K562 (cell line): ENCODE measurements at regions not wholly inside any gene's neighbourhood (a gene's known extent, or its start where the extent isn't known, plus 50 kb on each side); places are given as distances from the start of the nearest gene placed in this dataset.

ENCODE experiments used
- ATAC-seq: fragments of 200-7000 bp; cut with Tn5 transposase; 3 replicates; pipeline ENCODE4 v1.9.1; 2020; ENCODE audit warnings: moderate library complexity
- BruUV-seq: library from RNA; stranded (reverse); fragments of 400-500 nt; replicated peaks from 2 replicates; lab custom pipeline; 2021; lab: Mats Ljungman, UMichigan
- CTCF ChIA-PET: fragments of 300-600 bp; formaldehyde crosslinking; extraction: SDS; loops from one replicate; lab custom pipeline; 2021; ENCODE audit warnings: low intra/inter-chr PET ratio; lab: Yijun Ruan, JAX
- POLR2A ChIA-PET: fragments of 300-600, 350-650 bp; sonication (Branson Sonifier 250); formaldehyde crosslinking; extraction: SDS; loops from one replicate; lab custom pipeline; 2021; ENCODE audit warnings: antibody characterized with exemption, inconsistent platforms; lab: Yijun Ruan, JAX
- DNase-seq, 4 experiments: peaks; one replicate each; pipeline versions ENCODE4 v3.0.0 to v3.0.0-alpha.2; 2011 to 2018; ENCODE audit warnings: low spot score in 3 of 4, mixed read lengths in 3 of 4; ENCODE audit errors: extremely low read depth in 1 of 4
- FAIRE-seq: peaks from 2 replicates; lab custom pipeline; 2011; peaks lifted over from hg19 to GRCh38; lab: Jason Lieb, UNC
- H2AFZ ChIP-seq: 2 replicates; pipeline ENCODE4 v1.6.0; 2011; ENCODE audit warnings: low read depth, low read length, control low read depth, inconsistent platforms
- H3K27ac ChIP-seq: fragments of 200-600 bp; 3 replicates; pipeline ENCODE4 v1.8.0; 2011; ENCODE audit warnings: low read depth, mild to moderate bottlenecking, control low read depth, inconsistent platforms, low read length, moderate library complexity, mixed read lengths; ENCODE audit errors: extremely low read depth
- H3K27me3 ChIP-seq, 2 experiments: fragments of 300-600 bp in 1 of 2; 2 replicates in 1 of 2; 3 replicates in 1 of 2; pipeline versions ENCODE4 v1.6.0 to v1.8.0; 2011; ENCODE audit warnings: inconsistent platforms in 2 of 2, low read length in 2 of 2, mild to moderate bottlenecking in 1 of 2, mixed read lengths in 1 of 2, moderate library complexity in 1 of 2; ENCODE audit not compliant: control insufficient read depth in 2 of 2, insufficient read depth in 2 of 2
- H3K36me3 ChIP-seq: fragments of 300-600 bp; 3 replicates; pipeline ENCODE4 v1.8.0; 2011; ENCODE audit warnings: mild to moderate bottlenecking, low read length, inconsistent platforms; ENCODE audit not compliant: control insufficient read depth, insufficient read depth
- H3K4me1 ChIP-seq, 2 experiments: fragments of 200-600 bp in 1 of 2; replicated peaks in 1 of 2; 2 replicates in 1 of 2; 3 replicates in 1 of 2; pipeline versions ENCODE4 v1.5.1 to v1.8.0; 2011; ENCODE audit warnings: inconsistent platforms in 2 of 2, low read length in 2 of 2, mild to moderate bottlenecking in 1 of 2, mixed read lengths in 1 of 2, moderate library complexity in 1 of 2; ENCODE audit not compliant: control insufficient read depth in 2 of 2, insufficient read depth in 2 of 2
- H3K4me2 ChIP-seq: 2 replicates; pipeline ENCODE4 v1.6.1; 2011; ENCODE audit warnings: low read length, control low read depth, inconsistent platforms, mixed read lengths; ENCODE audit not compliant: insufficient read depth
- H3K4me3 ChIP-seq: fragments of 200-600 bp; sonication (generic), shearing (Covaris generic); 2 replicates; pipeline ENCODE4 v1.5.1; 2016; ENCODE audit warnings: control low read depth, inconsistent platforms
- H3K79me2 ChIP-seq: fragments of 200-600 bp; 3 replicates; pipeline ENCODE4 v1.8.0; 2011; ENCODE audit warnings: low read length, inconsistent platforms; ENCODE audit not compliant: control insufficient read depth, insufficient read depth
- H3K9ac ChIP-seq, 2 experiments: 2 replicates each; pipeline versions ENCODE4 v1.6.0 to v1.6.1; 2011; ENCODE audit warnings: low read depth in 2 of 2, low read length in 2 of 2, control low read depth in 1 of 2, inconsistent platforms in 1 of 2, mild to moderate bottlenecking in 1 of 2, mixed read lengths in 1 of 2; ENCODE audit not compliant: insufficient read depth in 1 of 2
- H3K9me1 ChIP-seq: one replicate; pipeline ENCODE4 v1.6.0; 2011; ENCODE audit warnings: inconsistent platforms, mild to moderate bottlenecking, low read length, moderate library complexity; ENCODE audit not compliant: control insufficient read depth, insufficient read depth
- H3K9me3 ChIP-seq: replicated peaks from 2 replicates; pipeline ENCODE4 v1.5.1; 2011; ENCODE audit warnings: low read depth, low read length, inconsistent platforms; ENCODE audit not compliant: control insufficient read depth, insufficient read depth
- H4K20me1 ChIP-seq: replicated peaks from 2 replicates; pipeline ENCODE4 v1.6.1; 2011; ENCODE audit warnings: low read length, inconsistent platforms, mixed read lengths; ENCODE audit not compliant: control insufficient read depth, insufficient read depth
- BCL6 ChIP-seq: fragments of 250-450 bp; sonication (Bioruptor Pico); IDR thresholded peaks from 2 replicates; pipeline ENCODE4 v1.4.0; 2020
- BRF2 ChIP-seq: IDR thresholded peaks from 3 replicates; pipeline ENCODE4 v1.6.1; 2011; ENCODE audit warnings: borderline replicate concordance, mild to moderate bottlenecking; ENCODE audit not compliant: insufficient read length, insufficient read depth
- CHD1 ChIP-seq: fragments of 200-600 bp; sonication (generic); IDR thresholded peaks from one replicate; pipeline ENCODE4 v1.6.1; 2012; ENCODE audit warnings: mild to moderate bottlenecking, moderate library complexity, low read length, inconsistent platforms
- CREB5 ChIP-seq: fragments of 250-450 bp; sonication (Bioruptor Pico); IDR thresholded peaks from 2 replicates; pipeline ENCODE4 v1.5.0; 2020; ENCODE audit warnings: mild to moderate bottlenecking
- CREBBP ChIP-seq: IDR thresholded peaks from one replicate; pipeline ENCODE4 v1.6.1; 2012; ENCODE audit warnings: low read depth, mild to moderate bottlenecking, control low read depth, inconsistent platforms, low read length
- E2F1 ChIP-seq: sonication (generic); formaldehyde crosslinking; IDR thresholded peaks from 2 replicates; pipeline ENCODE4 v1.8.1; 2023; ENCODE audit warnings: mild to moderate bottlenecking, missing genetic modification reagents, moderate library complexity
- FOXO4 ChIP-seq: fragments of 450-650 bp; formaldehyde crosslinking; IDR thresholded peaks from 2 replicates; pipeline ENCODE4 v1.4.0; 2020; ENCODE audit warnings: mild to moderate bottlenecking, moderate library complexity
- KDM2B ChIP-seq: fragments of 250-450 bp; sonication (Bioruptor Pico); IDR thresholded peaks from 2 replicates; pipeline ENCODE4 v1.8.0; 2021; ENCODE audit warnings: mild to moderate bottlenecking, moderate library complexity
- MBD2 ChIP-seq: sonication (generic); IDR thresholded peaks from 2 replicates; pipeline ENCODE4 v1.6.1; 2016; ENCODE audit warnings: low read depth, borderline replicate concordance
- MEF2D ChIP-seq: conservative IDR thresholded peaks from 2 replicates; pipeline ENCODE4 v1.6.1; 2016; ENCODE audit warnings: low read depth, missing genetic modification characterization, missing compliant biosample characterization
- MNT ChIP-seq, 2 experiments: fragments of 450-650 bp; conservative IDR thresholded peaks; 2 replicates each; pipeline ENCODE4 v1.6.1; 2017; ENCODE audit warnings: mild to moderate bottlenecking in 2 of 2, moderate library complexity in 2 of 2
- NR1H2 ChIP-seq: sonication (generic); formaldehyde crosslinking; IDR thresholded peaks from 2 replicates; pipeline ENCODE4 v1.4.0; 2020; ENCODE audit warnings: mild to moderate bottlenecking, missing genetic modification reagents
- NUFIP1 ChIP-seq: fragments of 450-650 bp; IDR thresholded peaks from 2 replicates; pipeline ENCODE4 v1.6.1; 2018; ENCODE audit not compliant: partially characterized antibody
- PRPF4 ChIP-seq: fragments of 200-400 bp; formaldehyde crosslinking; IDR thresholded peaks from one replicate; pipeline ENCODE4 v1.6.1; 2017; ENCODE audit warnings: low read length, low read depth, mild to moderate bottlenecking; ENCODE audit not compliant: insufficient read depth, poor library complexity, severe bottlenecking
- TAF7 ChIP-seq: fragments of 450-650 bp; IDR thresholded peaks from 2 replicates; pipeline ENCODE4 v1.6.1; 2016; ENCODE audit warnings: missing genetic modification characterization, missing compliant biosample characterization
- ZNF143 ChIP-seq: sonication (generic); formaldehyde crosslinking; IDR thresholded peaks from 2 replicates; pipeline ENCODE4 v1.9.0; 2022; ENCODE audit warnings: mild to moderate bottlenecking, missing genetic modification reagents
- ZSCAN29 ChIP-seq: fragments of 450-650 bp; IDR thresholded peaks from 2 replicates; pipeline ENCODE4 v1.6.1; 2017
- WGBS: fragments of 100-300 bp; shearing (Covaris generic); methylation state at CpG from one replicate; pipeline ENCODE4 v1.1.6; 2016; ENCODE audit warnings: low coverage, mixed read lengths; ENCODE audit not compliant: insufficient coverage; ENCODE audit errors: missing lambda C conversion rate; 5-methylcytosine and 5-hydroxymethylcytosine counted together
- in situ Hi-C: fragments of 300-500 bp; cut with MboI; formaldehyde crosslinking; loops from 4 replicates; pipeline ENCODE4 v1.15.0; 2018; ENCODE audit warnings: inconsistent platforms, mixed read lengths
- intact Hi-C: fragments of 100-400 bp; cut with micrococcal nuclease; formaldehyde crosslinking; loops from 2 replicates; pipeline ENCODE4 v1.14.2; 2022

GRCh38 chr2:238649123-238649522 lies 198.8 kb upstream of the TWIST2 start:
- no peak for ATAC-seq

More at GRCh38 chr2:238649123-238649522, 198.8 kb upstream of the TWIST2 start:
- Histone ChIP-seq H2AFZ (no peak overlapping the region), H3K4me3 (no peak overlapping the region), H3K79me2 (no peaks in the 10 kb centered on the region), H3K4me2 (no peak overlapping the region), H3K9me1 (no peaks in the 10 kb centered on the region), H3K27ac (no peak overlapping the region), H3K4me1 (no peaks in the 10 kb centered on the region), H3K9me3 (no peaks in the 10 kb centered on the region), H3K36me3 (no peaks in the 10 kb centered on the region), H3K27me3 (peaks cover 0 to 4% of the 10 kb centered on the region in 2 experiments; a peak in 1 of 5 replicates), H4K20me1 (no peaks in the 10 kb centered on the region), H3K9ac (no peak overlapping the region)
- BruUV-seq: no TSS peak
- FAIRE-seq: no peak
- no peak for DNase-seq
- no peak for TF ChIP-seq MBD2
- TF ChIP-seq BRF2: no peak
- TF ChIP-seq NR1H2: no peak
- no peak for TF ChIP-seq NUFIP1
- no peak for TF ChIP-seq ZSCAN29
- no peak for TF ChIP-seq FOXO4
- no peak for TF ChIP-seq E2F1 (CRISPR knock-in tag)
- no peak for TF ChIP-seq MNT (conservative IDR thresholded peaks at IDR 0.05)
- TF ChIP-seq CREBBP: no peak
- no peak for TF ChIP-seq KDM2B (CRISPR knock-in tag)
- TF ChIP-seq BCL6 (CRISPR knock-in tag): no peak
- no peak for TF ChIP-seq TAF7 (tag)
- TF ChIP-seq CHD1: no peak
- no peak for TF ChIP-seq CREB5 (CRISPR knock-in tag)
- no peak for TF ChIP-seq ZNF143
- no peak for TF ChIP-seq PRPF4
- no peak for TF ChIP-seq MEF2D
- in situ Hi-C loops: no loop called here
- ChIA-PET CTCF (no interaction called here), POLR2A (no interaction called here)
- intact Hi-C loops: no loop called here
- 0% methylated on average over 7 of the region's 7 CpGs for WGBS
